HG02571 (cell line): ENCODE measurements at regions not wholly inside any gene's neighbourhood (a gene's known extent, or its start where the extent isn't known, plus 50 kb on each side); places are given as distances from the start of the nearest gene placed in this dataset.

ENCODE experiments used
- ATAC-seq: cut with Tn5 transposase; IDR thresholded peaks from one replicate; pipeline ENCODE4 v1.9.1; 2021; ENCODE audit warnings: mild to moderate bottlenecking, moderate library complexity; ENCODE audit not compliant: unreplicated experiment

DNA sequence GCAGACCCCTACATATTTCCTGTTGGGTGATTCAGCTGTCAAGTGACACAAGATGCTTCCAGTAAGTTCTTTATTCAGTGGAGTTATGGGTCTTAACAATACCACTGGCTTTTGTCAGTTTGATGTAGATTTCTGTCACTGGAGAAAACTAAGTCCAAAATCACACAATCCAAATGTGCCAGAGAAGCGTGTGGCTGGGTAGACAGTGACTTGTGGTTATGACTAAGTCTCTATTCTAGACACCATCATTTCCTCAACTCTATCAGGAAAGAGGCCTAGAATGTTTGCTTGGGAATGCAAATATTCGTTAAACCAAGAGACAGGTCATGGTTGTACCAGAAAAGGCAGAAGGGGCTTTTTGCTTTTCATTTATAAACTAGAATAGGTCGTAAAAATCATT is 54.4 kb upstream of the HS3ST1 start:
- ATAC-seq, result no peak

DNA sequence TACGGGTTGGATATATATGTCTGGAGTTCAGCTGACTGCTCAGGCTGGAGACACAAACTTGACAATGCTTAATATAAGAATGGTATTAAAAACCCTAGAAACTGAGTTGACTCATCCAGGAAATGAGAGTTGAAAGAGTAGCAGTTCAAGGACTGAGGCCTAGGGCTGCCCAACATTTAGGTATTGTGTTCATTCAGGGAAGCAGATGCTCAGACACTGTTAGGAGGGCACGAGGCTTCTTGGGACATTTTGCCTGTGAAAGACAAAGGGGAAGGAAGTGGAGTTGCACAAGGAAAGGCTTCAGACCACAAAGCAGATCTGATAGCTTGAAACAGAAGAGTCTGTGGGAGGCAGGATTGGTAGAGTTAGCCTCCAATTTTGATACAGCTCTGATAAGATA is 52.0 kb upstream of the HS3ST1 start:
- ATAC-seq, result peak; percentile 65
